ENCODE measurements at regions not wholly inside any gene's neighbourhood (a gene's known extent, or its start where the extent isn't known, plus 50 kb on each side); places are given as distances from the start of the nearest gene placed in this dataset.

DNA sequence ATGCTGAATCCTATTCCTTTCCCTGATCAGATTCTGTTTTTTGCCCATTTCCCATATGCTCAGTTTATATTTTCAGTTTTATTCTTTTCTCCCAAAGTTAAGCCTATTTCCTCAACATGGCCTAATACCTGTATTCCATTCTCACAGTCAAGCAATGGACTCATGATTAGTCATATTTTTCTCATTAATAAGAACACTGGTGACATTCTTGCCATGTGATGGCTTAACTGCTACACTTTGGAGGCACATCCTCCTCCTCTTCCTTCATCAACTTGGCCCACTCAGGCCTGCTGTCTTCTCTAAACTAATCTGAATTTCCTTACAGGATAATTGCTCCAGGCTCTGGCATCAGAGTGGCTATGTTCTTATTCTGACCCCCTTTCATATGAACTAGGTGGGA lies 679.2 kb downstream of the NYAP2 start:
- peak; percentile 64 for DNase-seq (ENCODE audit: low spot score)

DNA sequence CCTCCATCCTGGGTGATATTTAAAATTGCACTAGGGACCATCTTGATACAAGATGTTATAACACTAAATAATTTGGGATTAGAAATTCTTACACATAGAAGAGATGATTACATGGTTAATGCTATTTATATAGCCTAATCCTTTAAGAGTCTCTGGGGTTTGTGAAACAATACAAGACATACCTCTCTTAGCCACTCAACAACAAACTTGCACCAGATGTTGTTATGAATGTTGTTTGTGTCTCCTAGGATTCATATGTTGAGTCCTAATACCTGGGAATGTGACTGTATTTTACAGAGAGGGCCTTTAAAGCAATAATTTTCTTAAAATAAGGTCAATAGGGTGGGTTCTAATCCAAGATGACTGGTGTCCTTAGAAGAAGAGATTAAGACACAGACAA lies 678.3 kb downstream of the NYAP2 start:
- no peak for DNase-seq (ENCODE audit: low spot score)

DNA sequence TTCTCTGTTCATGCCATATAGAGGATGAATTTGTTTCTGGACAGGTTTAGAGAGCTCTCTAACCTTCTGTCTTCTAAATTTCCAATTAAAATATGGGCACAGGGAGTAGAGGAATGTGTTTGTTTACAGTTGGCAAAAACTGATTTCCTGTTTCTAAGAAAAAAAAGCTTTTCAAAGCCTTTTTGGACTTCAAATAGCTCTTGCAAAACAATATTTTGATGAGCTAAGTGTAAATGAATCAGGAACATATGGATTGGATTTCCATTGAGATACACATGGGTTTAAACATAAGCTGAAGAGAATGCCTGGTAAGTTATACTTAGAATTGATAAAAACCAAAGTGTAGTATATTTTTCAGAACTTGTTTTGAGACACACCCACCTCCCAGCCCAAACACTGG lies 677.5 kb downstream of the NYAP2 start:
- no peak for DNase-seq (ENCODE audit: low spot score)

DNA sequence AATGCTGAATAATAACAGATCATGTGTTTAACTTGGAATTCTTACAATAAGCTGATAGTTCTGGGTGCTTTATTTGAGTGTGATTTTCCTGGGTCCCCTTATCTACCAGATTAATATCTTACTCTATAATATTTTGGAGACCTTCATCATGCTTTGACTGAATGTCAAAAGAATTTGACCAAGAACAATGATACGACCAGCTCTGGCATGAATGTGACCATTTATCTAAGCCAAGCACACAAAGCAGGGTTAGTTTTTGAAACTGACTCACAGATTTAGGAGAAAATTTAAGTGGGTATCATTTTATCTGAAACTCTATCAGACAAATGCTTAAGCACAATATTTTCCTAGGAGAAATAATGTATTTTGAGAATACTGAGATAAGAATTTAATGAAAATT lies 677.0 kb downstream of the NYAP2 start:
- no peak for DNase-seq (ENCODE audit: low spot score)

DNA sequence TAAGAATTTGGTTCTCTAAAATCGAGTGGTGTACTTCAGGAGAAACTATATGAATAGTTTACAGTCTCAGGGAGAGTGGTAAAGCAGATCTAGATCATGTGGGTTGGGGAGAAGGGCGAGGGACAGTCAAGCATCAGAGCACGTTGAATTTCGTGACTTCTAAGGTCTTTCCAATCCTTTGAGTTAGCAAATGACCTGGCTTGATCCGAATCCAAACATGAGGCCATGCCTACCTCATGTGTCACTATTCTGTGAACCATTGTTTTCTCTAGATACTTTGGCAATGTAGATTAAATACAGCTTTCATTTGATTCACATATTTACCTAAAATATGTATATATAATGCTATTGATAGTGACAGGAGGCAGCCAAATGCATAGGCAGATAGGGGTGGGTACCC lies 674.9 kb downstream of the NYAP2 start:
- no peak for DNase-seq (ENCODE audit: low spot score)

DNA sequence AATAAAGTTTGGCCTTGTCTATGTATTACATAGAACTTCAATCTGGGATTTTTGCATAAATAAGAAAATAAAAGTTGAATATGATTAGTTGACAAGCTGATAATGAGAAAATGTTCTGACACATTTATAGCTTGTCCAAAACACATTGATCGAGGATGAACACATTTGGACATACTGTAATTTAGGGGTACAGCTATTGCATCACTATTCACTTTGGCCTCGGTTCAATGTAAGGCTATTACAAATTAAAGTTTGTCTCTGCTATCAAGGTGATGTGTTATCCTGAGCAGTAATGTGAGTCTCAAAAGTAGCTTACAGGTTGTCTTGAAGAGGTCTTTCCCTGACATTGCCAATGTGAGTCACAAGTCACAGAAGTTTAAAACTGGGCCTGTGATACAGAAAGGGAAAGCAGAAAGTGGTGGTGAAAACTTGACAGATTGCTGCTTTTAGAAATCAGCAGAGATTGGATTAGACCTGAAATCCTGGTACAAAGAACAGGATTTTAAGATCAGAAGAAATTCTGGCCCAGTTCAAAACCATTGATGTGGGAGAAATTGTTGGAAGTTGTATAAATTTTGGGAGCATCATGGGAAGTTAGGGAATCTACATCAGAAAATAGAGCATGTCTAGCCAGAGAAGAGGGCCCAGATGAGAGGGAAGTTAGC lies 674.1 kb downstream of the NYAP2 start:
- peak; percentile 3 for DNase-seq (ENCODE audit: low spot score)

DNA sequence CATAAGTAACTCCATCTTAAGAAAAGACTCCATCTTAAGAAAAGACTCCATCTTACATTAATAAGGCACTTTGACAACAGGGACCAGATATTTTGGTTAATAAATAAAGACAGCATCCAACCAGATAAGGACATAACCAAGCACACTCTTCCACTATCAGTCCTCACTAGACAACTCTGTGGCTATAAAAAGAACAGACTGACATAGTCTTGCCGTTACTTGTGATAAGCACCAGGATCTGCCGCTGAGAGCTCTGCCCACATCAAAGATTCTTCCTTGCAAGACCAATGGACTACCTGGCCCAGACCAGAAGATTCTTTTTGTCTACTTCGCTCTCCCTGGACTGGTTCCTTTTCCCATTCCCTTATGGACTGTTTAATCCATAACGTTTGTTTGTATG lies 667.4 kb downstream of the NYAP2 start:
- no peak for DNase-seq (ENCODE audit: low spot score)

DNA sequence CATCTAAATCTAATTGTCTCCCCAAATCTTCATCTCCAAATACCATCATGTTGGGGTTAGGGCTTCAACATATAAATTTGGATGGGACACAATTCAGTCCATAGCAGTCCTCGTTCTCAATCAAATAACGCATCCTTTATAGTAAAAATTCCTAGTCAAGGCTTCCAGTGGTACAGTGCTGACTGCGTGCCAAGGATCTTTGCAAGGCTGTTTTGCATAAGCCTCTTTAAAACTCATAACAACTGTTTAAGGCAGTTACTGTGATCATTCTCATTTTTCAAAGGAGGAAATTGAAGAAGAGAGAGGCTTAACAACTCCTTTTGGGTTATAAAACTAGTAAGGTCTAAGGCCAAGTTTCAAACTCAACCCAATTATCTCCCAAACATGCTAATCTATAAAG lies 666.9 kb downstream of the NYAP2 start:
- DNase-seq (ENCODE audit: low spot score): no peak

DNA sequence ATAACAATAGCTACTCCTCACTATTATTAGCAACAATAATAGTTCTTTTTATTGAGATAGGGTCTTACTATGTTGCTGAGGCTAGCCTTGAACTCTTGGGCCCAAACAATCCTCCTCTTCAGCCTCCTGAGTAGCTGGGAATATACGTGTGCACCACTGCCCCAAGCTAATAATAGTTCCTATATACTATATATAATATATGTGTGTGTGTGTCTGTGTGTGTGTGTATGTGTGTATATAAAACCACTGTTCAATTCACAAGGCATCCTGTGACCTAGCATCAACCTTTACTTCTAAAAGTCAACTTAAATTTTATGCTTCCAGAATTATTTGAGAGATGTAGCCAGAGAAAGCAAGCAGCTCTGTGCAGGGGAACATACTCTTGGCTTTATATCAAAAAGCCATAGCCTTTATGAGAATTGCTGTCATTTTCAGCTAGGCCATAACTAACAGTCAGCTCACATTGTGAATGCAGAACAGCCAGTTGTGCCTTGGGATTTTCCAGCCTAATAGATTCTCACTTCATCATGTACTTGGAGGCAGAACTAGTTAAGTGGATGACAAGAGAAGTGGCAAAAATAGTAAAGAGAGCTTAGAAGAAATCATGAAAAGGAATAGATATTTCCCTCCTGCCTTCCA lies 665.5 kb downstream of the NYAP2 start:
- no peak for DNase-seq (ENCODE audit: low spot score)

DNA sequence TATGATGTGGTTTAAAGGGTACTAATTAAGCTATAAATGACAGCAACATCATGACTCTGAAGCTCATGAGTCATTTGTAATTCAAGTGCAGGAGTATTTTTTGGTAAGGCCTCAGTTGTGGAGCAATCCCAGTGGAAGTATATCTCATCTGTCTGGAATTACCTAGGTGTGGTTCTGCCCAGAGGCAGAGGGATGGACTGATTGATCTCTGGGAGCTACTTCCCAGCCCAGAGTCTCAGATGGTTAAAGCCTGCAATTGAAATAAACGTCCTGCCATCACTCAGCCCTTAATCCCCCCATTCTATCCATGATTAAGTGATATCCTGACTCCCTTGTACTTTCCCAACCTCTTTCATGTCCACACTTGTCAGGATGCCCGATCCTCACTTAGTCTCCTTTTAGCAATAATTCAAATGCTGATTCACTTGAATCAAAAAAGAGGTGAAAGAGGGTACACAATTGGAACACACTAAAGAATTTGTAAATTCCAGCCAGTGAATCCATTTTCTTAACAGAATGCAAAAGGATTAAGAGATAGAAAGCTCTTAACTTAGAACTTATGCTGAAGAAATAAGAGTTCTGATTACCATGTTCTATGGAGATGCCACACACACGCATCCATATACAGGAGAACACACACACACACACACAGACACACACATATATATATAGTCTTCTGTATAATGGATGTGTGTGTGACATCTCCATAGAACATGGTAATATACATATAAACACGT lies 664.4 kb downstream of the NYAP2 start:
- DNase-seq (ENCODE audit: low spot score): peak; percentile 77

DNA sequence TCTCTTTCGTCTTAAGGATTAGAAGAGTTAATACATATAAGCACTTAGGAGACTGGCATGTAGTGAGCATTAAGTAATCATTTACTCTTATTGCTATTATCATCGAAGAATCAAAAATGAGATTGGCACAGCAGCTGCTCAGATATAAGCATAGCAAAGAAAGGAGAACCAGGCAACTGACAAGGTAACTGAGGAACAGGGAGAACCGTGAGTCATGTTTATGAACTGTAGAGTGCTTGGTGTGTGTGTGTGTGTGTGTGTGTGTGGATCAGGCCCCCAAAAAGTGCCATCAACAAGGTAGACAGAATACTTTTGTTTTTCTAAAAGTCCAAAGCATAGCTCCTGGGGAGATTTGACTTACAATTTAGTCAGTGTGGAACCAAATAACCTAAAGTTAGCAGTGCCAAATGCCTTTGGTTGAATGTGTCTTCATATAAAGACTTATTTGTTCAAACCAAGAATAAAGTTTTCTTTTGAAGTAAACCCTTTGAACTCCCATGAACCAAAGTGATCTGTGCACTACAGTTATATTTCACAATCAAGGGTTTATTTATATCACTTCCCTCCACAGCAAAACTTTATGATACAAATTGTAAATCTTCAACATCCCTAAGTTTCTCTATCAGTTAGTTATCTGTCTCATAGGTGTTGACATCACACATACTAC lies 660.6 kb downstream of the NYAP2 start:
- no peak for DNase-seq (ENCODE audit: low spot score)

DNA sequence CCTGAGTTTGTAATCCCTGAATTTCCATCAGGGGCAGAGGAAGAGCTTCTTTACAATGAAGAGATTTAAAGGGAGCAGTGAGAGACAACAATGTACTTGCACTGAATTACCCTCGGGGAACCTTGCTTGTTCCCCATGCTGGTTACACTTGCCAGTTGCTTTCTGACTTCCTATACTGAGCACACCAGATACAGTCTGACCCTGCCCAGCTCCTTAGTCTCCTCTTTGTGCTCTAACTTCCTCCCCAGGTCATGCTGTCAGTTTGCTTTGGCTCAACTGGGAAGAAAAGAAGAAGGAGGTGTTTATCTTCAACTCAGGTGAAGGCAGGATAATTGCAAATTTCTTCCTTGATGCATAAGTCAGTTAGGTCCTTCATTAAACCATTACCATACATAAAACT lies 658.4 kb downstream of the NYAP2 start:
- DNase-seq (ENCODE audit: low spot score): no peak

DNA sequence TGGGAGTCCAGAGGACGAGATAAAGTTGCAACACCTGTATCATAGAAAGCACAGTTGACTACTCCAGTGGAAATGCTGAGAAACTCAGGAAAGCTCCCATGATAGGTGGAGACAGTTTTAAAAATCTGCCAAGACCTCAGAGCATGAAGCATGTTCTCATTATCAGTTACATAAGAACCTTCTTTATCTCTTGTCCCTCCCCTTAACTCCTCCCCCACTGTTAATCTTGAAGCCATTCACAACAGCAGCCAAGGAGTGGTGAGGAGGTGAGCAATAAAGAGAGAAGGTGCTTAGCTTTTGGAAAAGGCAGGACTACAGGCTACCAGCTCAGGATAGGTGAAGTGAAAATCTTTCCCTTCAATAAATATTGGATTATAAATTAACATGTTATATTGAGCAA lies 657.9 kb downstream of the NYAP2 start:
- DNase-seq (ENCODE audit: low spot score): no peak

DNA sequence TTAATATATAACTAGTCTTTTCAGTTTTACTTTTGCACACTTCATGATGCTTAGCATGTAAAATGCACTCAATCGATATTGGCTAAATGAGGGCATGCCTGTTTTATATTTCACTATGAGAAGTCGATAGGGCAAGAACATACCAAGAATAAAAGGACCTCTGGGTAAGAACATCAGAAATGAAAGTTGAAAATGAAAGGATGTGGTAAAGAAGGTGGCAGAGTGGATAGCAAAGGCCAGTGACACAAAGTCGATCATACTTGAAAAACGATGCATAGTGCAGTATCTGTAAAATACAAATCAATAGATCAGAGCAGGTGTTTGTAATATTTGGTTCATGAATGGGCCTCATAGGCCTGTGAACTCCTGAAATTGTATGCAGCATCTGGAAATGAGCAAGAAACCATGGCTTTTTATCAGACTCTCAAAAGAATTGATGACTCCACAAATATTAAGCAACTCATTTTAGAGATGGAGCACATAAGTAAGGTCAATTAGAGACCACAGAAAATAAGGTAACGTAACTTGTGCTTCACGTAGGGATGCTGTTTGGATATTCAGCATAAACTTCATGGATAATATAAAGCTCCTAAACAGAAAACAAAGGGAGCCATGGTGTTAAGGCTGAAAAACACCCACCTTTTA lies 653.4 kb downstream of the NYAP2 start:
- no peak for DNase-seq (ENCODE audit: low spot score)

DNA sequence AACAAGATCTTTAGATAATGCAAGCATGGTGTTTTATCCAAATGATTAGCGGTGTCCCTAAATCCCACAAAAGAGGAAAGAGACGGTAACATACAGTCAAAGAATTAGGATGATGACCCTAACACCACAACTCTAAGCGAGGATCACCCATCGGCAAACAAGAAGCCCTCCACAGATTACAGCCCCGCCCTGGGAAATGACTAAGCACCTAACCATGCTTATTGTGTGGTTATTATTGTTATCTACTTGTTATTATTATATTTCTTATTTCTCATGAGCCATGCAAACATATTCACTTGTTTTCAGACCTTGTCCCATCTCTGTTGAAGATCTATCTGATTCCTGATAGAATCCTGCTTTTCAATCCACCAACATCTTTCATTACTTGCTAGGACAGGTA lies 651.3 kb downstream of the NYAP2 start:
- no peak for DNase-seq (ENCODE audit: low spot score)

DNA sequence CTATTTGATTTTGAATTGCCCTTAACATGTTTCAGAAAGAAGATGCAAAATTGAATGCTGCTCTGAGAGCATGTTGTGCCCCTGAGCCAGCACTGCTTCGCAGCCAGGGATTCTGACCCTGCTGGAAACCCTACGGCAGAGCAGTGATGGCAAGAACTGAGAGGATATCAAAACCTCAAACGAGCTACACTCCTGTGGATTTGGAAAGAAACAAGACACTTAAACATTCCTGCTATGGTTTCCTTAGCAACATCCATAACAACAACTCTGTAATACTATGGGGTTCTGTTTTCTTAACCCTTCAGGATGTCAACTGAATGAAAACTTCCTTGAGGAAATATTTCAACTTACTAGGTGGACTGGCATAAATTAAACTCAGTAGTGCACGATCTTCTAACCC lies 649.1 kb downstream of the NYAP2 start:
- peak; percentile 66 for DNase-seq (ENCODE audit: low spot score)

DNA sequence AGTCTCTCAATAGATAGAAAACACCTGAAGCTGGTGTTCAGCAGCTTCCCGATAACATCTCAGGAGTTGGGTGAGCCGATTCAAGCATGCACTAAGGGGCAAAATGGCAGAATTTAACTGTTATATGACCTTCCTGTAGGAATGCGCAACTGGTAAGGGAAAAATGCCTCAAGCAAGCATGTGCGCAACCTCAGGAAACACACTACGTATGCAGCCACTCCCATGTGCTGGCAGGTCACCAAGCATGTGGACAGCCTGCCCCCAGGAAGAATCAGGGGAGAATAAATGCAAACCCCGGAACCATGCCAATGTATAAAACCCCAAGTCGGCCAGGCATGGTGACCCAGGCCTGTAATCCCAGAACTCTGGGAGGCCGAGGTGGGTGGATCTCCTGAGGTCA lies 645.6 kb downstream of the NYAP2 start:
- no peak for DNase-seq (ENCODE audit: low spot score)

DNA sequence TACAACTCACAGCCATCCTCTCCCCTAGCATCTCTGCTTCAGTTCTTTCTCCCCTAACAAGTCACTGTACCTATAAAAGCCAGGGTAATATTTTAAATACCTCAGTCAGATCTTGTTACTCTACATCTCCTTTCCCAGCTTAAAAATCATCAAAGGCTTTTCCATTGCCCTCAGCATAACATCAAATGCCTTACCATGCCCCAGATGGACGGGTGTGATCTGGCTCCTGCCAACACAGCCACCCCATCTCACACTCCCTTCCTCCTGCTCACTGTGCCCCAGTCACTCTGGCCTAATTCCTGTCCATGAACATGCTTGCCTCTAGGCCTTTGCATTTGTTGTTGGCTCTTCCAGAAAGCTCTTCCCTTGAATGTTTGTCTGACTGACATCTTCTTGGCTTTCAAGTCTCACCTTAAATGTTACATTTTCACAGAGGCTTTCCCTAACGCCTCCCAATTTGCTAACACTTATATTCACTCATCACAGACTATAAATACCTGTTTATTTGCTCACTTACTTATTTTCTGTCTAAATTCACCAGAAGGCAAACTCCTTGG lies 640.9 kb downstream of the NYAP2 start:
- no peak for DNase-seq (ENCODE audit: low spot score)

DNA sequence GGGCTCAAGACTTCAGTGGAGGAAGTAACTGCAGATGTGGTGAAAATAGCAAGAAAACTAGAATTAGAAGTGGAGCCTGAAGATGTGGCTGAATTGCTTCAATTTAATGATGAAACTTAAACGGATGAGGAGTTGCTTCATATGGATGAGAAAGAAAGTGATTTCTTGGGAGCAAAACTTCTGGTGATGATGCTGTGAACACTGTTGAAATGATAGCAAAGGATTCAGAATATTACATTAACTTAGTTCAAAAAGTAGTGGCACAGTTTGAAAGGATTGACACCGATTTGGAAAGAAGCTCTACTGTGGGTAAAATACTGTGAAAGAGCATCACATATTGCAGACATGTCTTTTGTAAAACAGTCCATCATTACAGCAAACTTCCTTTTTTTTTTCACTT lies 638.0 kb downstream of the NYAP2 start:
- DNase-seq (ENCODE audit: low spot score): no peak

DNA sequence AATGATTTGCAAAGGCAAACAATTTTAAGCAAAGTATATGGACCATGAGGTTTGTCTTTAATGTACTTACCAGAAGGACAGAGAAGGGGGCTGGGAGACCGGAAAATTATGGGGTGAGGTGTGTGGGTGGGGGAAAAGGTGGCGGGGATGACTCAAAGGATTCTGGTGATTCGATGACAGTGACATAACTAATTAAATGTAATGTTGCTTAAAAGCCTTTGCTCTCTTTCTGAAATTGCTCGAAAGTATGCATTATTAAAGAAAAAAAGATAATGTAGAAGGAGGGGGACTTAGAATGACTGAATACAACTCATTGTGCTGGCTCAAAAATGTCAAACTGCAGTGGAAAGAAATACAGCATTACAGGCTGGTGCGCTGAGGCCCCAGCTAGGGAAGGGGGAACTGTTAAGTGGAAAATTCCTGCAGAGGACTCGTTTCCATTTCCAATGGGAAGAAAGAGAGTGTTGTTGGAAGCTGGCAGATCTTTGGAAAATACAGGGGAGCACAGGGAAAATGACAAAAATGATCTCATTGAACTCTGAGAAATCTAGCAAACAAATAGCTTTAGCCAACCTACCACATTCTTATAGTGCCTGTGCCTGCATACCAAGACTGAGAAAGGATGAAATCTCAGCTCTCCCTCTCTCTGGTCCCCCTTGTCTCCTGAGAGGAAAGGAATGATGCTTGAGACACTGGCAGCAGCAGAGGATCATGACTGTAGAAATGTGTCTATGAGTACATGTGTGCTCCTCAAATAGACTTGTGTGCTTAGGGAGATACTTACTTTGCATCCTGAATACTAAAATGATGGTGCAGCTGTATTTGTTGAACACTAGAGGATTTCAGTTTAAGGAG lies 632.4 kb downstream of the NYAP2 start:
- no peak for DNase-seq (ENCODE audit: low spot score)

All from kidney tubule cell (primary cell).